ENCODE measurements at regions not wholly inside any gene's neighbourhood (a gene's known extent, or its start where the extent isn't known, plus 50 kb on each side); places are given as distances from the start of the nearest gene placed in this dataset.

GRCh38 chr17:27239584-27239983, 54.3 kb upstream of the WSB1 start:
- TF ChIP-seq CTCF (IDR thresholded peaks at IDR 0.05; ENCODE audit: insufficient read depth, low read length), result no peak
- TF ChIP-seq GABPA (IDR thresholded peaks at IDR 0.05; ENCODE audit: low read depth), result no peak
- TF ChIP-seq SPI1 (IDR thresholded peaks at IDR 0.05; ENCODE audit: borderline replicate concordance, low read depth), result no peak
- TF ChIP-seq REST (IDR thresholded peaks at IDR 0.05; ENCODE audit: insufficient replicate concordance, low read depth), result no peak
